Progenitor cell of endocrine pancreas (in vitro differentiated cells): ENCODE measurements at regions not wholly inside any gene's neighbourhood (a gene's known extent, or its start where the extent isn't known, plus 50 kb on each side); places are given as distances from the start of the nearest gene placed in this dataset.

Experiments
- DNase-seq: peaks from one replicate; pipeline ENCODE4 v3.0.0; 2021; ENCODE audit warnings: low spot score; ENCODE audit not compliant: unreplicated experiment
- H3K27ac Mint-ChIP-seq: 2 replicates; pipeline ENCODE4 v1.8.0; 2021; ENCODE audit warnings: mild to moderate bottlenecking, moderate library complexity, mixed read lengths
- H3K27me3 Mint-ChIP-seq: 2 replicates; pipeline ENCODE4 v1.8.0; 2021; ENCODE audit warnings: mixed read lengths
- H3K36me3 Mint-ChIP-seq: 2 replicates; pipeline ENCODE4 v1.8.0; 2022; ENCODE audit warnings: mixed read lengths; ENCODE audit not compliant: insufficient read depth
- H3K4me1 Mint-ChIP-seq: 2 replicates; pipeline ENCODE4 v1.8.0; 2021; ENCODE audit warnings: low read depth, mixed read lengths
- H3K4me3 Mint-ChIP-seq: 2 replicates; pipeline ENCODE4 v1.8.0; 2021; ENCODE audit warnings: low read depth, mild to moderate bottlenecking, moderate library complexity, mixed read lengths
- H3K9me3 Mint-ChIP-seq: 2 replicates; pipeline ENCODE4 v1.8.0; 2021; ENCODE audit warnings: low read depth, mixed read lengths
- CTCF ChIP-seq: fragments of 200-600 bp; sonication (generic); IDR thresholded peaks from one replicate; pipeline ENCODE4 v1.5.0; 2021; ENCODE audit warnings: antibody characterized with exemption, mild to moderate bottlenecking; ENCODE audit not compliant: unreplicated experiment

GRCh38 chr12:13299457-13299856 is 102.9 kb downstream of the EMP1 start:
- peaks cover 3% of the 10 kb centered on the region for H3K27me3 Mint-ChIP-seq
- no peak for TF ChIP-seq CTCF
- no peak overlapping the region for H3K27ac Mint-ChIP-seq
- DNase-seq, result no peak
- H3K4me1 Mint-ChIP-seq, result peaks cover 2% of the 10 kb centered on the region
- H3K36me3 Mint-ChIP-seq, result no peaks in the 10 kb centered on the region
- H3K9me3 Mint-ChIP-seq, result peaks cover 10% of the 10 kb centered on the region
- H3K4me3 Mint-ChIP-seq, result no peak overlapping the region

- no peak overlapping the region for H3K27ac Mint-ChIP-seq
- no peaks in the 10 kb centered on the region for H3K36me3 Mint-ChIP-seq
- no peaks in the 10 kb centered on the region for H3K9me3 Mint-ChIP-seq
- no peak overlapping the region for H3K4me3 Mint-ChIP-seq
- H3K4me1 Mint-ChIP-seq, result peaks cover 2% of the 10 kb centered on the region
- no peak for DNase-seq
- TF ChIP-seq CTCF, result no peak
- peaks cover 9% of the 10 kb centered on the region for H3K27me3 Mint-ChIP-seq
These were observed 96.6 kb downstream of the EMP1 start for GRCh38 chr12:13293096-13293495.

GRCh38 chr12:13289653-13290289 is 93.2 kb downstream of the EMP1 start:
- Mint-ChIP-seq H3K9me3 (no peaks in the 10 kb centered on the region), H3K4me1 (no peaks in the 10 kb centered on the region), H3K36me3 (no peaks in the 10 kb centered on the region), H3K4me3 (no peak overlapping the region), H3K27ac (no peak overlapping the region), H3K27me3 (peaks cover 9% of the 10 kb centered on the region)
- DNase-seq, result no peak
- TF ChIP-seq CTCF, result no peak

GRCh38 chr12:13288937-13289652 is 92.6 kb downstream of the EMP1 start:
- Mint-ChIP-seq H3K27me3 (peaks cover 9% of the 10 kb centered on the region), H3K27ac (no peak overlapping the region), H3K4me3 (no peak overlapping the region), H3K9me3 (no peaks in the 10 kb centered on the region), H3K4me1 (no peaks in the 10 kb centered on the region), H3K36me3 (no peaks in the 10 kb centered on the region)
- TF ChIP-seq CTCF, result no peak
- no peak for DNase-seq

GRCh38 chr12:13288501-13288900 is 92.0 kb downstream of the EMP1 start:
- DNase-seq, result no peak
- H3K27me3 Mint-ChIP-seq, result peaks cover 9% of the 10 kb centered on the region
- no peaks in the 10 kb centered on the region for H3K9me3 Mint-ChIP-seq
- H3K4me1 Mint-ChIP-seq, result no peaks in the 10 kb centered on the region
- no peak for TF ChIP-seq CTCF
- no peak overlapping the region for H3K4me3 Mint-ChIP-seq
- H3K36me3 Mint-ChIP-seq, result no peaks in the 10 kb centered on the region
- H3K27ac Mint-ChIP-seq, result no peak overlapping the region
